Glomerular visceral epithelial cell (primary cell): ENCODE measurements at regions not wholly inside any gene's neighbourhood (a gene's known extent, or its start where the extent isn't known, plus 50 kb on each side); places are given as distances from the start of the nearest gene placed in this dataset.
"Not testable (repeated sequence)": the region's sequence is repeated elsewhere in the genome, so short reads cannot be mapped to it uniquely, and the experiment has no call there.

Source experiments
- DNase-seq: peaks from one replicate; pipeline ENCODE4 v3.0.0-alpha.2; 2016; ENCODE audit errors: extremely low spot score

DNA sequence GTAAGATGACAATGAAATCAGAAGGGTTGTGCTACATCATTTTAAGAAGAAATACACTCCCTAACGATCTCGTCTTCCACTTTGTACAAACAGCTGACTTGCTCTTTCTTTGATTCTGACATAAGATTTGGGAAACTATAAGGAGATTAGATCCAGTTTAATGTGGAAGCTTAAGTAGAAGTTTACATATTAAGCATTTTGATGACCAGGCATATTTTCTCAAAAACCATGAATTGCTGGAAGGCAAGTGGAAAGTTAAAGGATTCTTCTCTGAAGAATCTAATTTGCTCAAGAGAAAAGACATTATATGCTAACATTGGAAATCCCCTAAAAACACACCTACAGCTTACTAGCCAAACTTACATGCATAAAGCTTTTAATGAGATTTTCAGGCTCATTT, 531.9 kb upstream of the PTPRD start:
- DNase-seq: no peak

DNA sequence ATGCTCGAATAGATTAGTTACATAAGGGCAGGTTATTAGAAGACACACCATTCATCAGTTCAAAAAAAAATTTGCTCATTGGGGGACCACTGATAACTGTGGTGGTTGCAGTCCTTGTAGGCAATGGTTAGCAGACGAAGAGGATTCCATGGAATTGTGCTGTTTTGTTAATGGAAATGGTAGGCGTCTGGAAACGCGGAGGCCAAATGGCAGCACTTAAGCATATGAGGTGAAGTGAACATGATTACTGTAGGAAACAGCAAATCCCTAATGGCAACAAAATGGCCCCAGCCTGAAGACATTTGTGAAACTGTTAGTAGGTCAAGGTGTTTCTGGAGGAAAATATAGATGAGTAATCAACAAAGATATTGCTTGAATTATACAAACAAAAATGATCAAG, 535.4 kb upstream of the PTPRD start:
- DNase-seq: no peak

DNA sequence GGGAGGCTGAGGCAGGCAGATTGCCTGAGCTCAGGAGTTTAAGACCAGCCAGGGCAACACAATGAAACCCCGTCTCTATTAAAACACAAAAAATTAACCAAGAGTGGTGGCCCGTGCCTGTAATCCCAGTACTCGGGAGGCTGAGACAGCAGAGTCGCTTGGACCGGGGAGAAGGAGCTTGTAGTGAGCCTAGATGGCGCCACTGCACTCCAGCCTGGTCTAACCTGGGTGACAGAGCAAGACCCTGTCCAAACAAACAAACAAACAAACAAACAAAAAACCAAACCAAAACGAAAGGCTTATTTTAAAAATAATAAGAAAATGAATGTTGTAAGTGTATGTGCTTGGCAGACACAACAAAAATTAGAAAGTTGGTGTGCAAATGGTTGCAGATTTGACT, 536.3 kb upstream of the PTPRD start:
- DNase-seq: no peak

DNA sequence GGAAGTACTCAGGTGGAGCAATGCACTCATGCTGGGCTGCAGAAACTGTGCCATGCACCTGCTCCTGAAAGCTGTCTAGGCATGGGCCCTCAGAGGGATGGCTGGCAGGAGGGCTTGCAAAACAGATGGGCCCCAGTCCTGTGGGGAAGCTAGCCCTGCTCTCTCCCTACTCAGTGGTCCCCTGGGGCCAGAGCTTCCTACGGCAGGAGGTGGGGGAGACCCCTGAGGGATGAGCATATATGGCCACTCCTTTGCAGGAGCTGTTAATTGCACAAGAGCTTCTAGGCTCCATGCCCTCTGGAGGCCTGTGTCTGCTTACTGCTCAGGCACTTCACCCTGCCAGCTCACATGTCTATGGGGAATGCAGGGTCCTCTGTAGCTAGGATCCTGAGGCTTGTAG, 545.3 kb upstream of the PTPRD start:
- DNase-seq: no peak

DNA sequence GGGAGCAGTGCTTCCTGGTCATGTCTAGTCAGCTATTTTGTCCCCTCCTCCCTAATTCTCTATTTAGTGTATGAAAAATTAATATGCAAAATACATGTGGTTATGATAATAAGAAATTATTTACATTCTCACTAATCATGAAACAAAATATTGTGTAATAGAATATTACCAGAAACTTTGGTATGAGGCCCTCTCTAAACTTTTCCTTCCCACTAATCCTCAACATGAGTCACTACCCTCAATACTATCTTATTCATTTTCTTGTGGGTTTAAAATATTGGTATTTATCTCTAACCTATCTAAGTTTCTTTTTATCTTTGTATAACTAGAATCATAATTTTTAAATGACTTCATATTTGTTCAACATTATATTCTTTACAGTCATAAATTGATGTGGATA, 545.9 kb upstream of the PTPRD start:
- DNase-seq: no peak

DNA sequence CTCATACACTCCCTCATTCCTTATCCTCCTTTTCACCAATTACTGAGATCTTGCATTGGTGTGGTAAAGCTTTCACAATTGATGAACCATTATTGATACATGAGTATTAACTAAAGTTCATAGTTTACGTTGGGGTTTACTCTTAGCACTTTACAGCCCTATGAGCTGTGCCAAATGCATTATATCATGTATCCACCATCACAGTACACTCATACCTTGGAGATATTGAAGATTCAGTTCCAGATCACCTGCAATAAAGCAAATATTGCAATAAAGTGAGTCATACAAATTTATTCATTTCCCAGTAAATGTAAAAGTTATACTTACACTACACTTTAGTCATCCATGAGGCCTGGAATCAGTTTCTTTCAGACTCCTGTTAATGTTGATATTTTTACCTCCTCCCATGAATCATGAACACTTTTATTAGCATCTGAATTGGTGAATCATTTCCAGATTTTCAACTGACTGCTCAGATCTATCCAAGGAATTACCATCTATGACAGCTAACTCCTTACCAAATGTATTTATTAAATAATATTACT, 546.6 kb upstream of the PTPRD start:
- no peak for DNase-seq

DNA sequence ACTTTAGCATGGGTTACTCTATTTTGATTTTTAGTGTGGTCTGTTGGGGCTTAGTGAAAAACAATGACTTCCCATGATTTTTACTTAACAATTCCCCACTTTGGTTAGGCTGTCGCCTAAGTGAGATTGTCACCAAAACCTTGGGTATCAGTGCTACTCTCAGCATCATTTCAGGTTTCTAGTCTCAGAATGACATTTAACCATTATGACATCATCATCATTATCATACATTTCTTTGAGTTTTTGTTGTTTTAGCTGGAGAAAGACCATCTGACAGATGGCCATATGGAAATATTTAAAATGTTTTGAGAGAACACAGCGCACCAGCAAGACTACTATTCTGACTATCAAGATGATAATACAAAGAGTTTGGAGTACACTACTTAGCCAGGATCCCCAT, 551.0 kb upstream of the PTPRD start:
- DNase-seq: no peak

DNA sequence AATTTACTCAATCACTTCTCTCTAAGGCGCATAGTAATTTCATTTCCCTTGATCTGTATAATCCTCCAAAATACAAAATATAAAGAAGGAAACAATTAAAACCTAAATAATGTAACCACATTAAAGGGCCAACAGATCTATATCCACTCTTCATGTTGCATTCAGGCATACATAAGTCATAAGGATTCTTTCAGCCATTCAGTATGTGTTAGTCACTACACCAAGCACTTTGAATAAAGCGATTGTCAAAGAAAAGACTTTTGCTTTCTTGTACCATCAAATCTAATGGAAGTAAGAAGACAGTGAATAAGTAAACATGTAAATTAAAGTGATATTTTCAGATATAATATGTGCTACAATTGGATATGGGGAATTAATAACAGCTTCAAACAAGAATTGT, 569.2 kb upstream of the PTPRD start:
- DNase-seq: no peak

DNA sequence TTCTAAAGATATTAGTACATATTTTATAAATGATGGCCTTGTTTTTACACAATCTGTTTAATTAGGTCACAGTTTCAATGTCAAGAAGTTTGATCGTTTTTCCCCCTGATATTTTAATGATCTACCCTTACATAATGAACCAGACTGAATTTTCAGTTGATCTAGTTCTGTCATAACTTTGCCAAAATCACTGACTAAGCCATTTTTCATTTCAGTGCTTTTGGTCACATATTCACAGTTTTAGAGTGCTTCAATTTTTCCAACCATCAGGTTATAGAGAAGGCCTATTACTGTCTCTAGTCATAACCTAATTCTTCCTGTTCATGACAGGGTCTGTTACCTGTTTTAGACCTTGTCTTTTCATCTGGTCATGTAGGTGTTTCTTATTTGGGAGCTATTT, 577.9 kb upstream of the PTPRD start:
- no peak for DNase-seq

DNA sequence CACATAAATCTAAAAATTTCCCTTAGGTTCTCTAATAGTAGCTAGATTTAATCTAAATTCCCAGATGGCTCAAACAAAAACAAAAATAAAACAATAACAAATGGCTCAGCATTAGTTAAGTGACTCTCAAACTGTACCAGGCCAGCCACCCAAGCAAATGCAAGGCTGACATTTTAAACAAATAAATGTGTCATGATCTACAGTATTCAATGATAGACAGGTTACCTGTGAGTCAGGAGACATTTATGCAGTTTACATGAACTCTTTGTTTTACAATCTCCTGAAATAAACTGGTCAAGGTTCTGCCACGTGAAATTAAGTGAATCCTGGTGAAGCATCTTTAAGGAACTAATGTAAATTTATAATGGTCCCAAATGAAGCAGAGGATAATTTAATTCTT, 580.2 kb upstream of the PTPRD start:
- DNase-seq: no peak

DNA sequence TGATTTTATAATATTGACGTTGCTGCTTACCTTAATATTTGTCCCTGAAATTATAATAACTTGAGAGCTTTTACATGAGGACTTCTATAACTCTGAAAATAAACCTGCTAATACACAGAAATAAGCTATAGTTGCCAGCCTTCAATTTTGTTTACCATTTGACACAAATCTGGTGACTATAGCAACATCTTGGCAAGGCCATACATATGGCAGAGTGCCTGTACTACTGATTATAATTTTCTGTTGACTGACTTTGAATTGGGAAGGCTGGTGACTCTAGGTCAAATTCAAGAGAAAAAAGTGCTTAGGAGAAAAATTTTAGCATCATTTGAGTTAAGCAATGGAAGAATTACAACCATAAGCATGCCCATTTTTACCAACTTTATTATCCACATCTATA, 581.4 kb upstream of the PTPRD start:
- no peak for DNase-seq

DNA sequence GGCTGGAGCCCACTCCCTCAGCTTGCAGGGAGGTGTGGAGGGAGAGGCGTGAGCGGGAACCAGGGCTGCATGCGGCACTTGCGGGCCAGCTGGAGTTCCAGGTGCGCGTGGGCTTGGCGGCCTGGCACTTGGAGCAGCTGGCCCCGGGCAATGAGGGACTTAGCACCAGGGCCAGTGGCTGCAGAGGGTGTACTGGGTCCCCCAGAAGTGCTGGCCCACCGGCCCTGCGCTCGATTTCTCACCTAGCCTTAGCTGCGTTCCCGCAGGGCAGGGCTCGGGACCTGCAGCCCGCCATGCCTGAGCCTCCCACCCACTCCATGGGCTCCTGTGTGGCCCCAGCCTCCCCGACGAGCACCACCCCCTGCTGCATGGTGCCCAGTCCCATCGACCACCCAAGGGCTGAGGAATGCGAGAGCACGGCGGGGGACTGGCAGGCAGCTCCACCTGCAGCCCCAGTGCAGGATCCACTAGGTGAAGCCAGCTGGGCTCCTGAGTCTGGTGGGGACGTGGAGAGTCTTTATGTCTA, 584.1 kb upstream of the PTPRD start:
- DNase-seq: not testable (repeated sequence)

DNA sequence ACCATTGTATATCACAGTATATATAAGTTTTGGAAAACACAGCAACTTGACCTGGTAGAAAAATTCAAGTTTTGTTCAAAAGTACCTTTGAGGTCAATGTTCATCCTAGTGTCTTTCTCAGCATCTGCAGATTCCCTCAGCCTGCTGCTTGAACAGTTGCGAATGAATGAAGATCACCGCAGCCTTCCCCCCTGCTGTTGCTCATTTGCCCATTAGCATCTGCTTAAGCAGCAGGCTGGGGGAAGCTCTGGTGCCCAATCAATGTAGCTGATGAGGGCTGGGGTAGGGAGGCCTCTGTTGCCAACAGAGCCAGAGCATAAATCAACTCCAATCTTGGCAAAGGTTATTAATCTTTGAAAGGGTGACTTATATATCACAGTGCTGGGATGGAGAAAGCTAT, 586.5 kb upstream of the PTPRD start:
- no peak for DNase-seq

DNA sequence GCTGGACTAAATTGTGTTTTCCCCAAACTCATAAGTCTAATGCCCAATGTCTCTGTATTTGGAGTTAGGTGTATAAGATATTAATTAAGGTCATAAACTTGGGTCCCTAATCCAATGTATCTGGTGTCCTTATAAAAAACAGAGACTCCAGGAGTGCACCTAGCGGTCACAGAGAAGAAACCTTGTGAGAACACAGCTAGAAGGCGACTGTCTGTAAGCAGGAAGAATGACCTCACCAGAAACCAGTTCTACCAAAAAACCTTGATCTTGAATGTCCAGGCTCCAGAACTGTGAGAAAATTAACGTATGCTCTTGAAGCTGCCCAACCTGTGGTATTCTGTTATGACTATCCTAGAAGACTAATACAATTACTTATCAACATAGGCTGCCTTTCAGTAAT, 591.7 kb upstream of the PTPRD start:
- DNase-seq: no peak

DNA sequence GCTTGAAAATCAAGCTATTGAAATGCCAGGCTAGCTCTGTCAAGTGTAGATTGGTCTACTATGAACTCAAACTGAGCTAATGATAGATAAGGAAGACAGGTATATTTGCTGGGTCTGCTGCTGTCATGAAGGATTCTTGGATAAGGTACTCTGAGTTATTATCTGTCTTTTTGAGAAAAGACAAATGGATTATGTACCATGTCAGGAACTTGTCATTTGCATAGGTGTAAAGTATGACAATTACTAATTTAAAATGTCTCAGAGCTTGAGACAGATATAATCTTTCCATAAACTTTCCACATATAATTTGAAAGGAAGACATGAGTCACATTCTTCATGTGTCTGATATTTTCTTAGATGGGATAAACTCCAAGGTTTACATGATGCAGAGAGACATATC, 594.1 kb upstream of the PTPRD start:
- DNase-seq: no peak

DNA sequence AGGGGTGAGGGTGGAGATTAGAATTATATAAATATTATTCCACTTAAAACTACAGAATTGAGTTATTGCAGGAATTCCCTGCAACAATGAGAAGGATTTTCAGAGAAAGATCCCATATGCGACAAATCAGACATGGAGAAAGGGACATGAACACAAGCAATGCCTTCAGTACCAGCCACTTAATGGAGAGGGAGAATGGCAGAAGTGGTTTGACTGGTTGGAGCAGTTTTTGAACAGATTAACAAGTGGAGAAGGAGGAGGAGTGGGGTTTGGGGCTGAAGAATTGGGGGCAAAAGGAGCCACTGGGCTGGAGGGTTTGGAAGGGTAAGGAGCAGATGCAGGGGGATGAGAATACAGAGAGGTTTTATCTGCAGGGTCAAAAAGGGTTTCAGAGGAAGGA, 620.9 kb upstream of the PTPRD start:
- no peak for DNase-seq

DNA sequence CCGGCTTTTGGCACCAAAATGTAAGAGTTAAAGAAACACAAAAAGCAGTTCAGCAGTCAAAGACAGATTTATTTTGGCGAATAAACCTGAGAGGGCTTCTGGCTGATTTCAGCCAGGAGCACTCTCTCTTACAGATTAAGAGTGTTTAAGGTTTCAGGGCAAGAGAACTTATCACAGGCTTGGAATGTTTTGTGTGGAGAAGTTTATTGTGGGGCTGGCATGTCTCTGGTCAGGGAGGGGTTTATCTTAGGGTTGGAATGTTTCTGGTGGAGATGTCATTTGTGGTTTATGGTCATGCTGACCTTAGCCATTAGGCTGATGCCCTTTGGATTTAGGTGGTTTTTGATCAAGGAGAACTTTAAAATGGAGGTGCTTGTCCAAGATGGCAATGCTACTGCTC, 622.3 kb upstream of the PTPRD start:
- no peak for DNase-seq

DNA sequence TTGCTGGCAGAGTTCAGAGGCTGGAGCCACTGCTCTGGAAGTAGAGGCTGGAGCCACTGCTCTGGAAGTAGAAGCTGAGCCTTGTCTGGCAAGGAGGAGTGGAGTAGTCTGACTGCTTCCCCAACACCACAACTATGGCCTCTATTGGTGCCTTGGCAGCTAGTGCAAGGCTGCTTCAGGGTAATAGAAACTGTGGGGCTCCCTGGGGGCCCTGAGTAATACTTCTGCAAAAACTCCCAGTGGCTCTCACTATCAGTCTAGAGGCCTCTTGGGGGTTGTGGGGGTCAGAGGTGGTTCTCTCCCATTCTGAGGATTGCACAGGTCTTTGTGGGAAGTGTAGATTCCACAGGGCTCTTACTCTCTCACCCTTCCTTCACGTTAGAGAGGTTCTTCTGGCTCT, 629.0 kb upstream of the PTPRD start:
- no peak for DNase-seq

DNA sequence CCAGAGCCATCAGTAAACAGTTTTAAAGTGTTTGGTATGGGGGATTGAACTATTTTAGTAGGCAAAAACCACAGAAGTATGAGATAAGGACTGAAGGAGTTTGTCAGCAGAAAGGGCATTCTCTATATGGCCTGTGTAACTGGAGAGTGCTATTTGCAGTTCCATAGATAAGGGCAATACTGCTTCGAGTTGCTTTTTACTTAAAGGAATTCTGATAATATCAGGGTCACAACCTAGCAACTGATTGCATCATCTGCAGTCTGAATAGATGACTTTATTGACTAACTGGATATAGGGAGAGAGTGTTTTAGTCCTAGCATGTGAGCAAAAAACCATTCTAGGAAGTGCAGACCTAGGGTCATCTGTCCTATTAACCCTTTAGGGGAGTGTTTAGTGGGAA, 645.2 kb upstream of the PTPRD start:
- DNase-seq: no peak

DNA sequence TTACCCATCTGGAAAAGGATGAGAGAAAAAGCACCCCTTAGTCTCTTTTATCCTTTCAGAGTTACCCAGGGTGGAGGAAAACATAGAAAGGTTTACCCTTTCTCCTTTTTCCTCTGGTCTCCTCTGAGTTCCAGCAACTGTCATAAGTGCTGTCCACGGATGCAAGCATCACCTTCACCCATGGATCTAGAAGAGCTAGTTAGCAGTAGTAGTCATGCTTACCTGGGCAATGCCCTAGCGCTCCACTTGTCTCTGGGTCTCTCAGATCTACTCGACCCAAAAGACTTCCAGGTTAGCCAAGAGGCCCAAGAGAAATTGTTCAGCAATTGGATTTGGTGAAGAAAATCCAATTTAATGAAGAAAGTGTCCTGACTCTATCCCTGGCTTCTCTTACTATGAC, 656.2 kb upstream of the PTPRD start:
- no peak for DNase-seq

DNA sequence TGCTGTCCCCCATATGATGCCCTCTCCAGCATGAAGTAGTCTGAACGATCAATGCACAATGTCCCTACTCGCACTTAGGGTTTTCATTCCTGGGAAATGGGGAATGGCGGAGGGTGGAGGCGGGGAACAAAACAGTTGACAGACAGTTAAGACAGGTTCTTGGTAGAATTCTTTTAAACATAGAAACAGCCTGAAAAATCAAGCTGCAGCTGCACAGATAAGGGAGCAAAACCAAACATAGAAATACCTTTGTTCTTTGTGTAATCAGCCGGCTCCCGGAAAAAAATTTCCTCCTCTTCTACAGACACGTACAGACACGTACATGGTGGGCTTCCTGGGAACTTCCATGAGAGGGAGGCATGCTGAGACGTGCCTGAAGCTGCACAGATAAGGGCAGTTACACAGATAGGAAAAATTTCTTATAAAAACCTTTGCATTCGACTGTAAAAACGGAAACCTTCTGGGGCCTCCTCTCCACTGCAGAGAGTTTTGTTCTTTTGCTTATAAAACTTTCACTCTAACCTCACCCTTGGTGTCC, 662.4 kb upstream of the PTPRD start:
- DNase-seq: no peak

DNA sequence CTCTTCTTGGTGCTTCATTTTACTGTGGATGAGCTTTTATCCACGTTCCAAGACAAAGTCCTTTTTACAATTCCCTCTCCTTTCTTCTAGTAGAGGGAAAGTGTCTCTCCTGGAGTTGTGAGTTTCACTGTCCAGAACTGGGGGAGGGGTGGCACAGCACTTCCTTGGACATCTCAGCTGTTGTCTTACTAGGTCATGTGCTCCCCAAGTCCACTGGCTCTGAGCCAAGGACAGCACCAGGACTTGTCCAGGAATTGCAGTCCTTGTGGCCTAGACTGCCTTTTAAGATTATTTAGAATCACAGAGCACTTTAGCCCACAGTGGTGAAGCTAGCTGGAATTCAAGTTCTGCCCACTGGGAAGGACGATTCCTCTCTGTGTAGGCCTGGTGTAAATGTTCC, 700.2 kb upstream of the PTPRD start:
- peak; percentile 13 for DNase-seq

DNA sequence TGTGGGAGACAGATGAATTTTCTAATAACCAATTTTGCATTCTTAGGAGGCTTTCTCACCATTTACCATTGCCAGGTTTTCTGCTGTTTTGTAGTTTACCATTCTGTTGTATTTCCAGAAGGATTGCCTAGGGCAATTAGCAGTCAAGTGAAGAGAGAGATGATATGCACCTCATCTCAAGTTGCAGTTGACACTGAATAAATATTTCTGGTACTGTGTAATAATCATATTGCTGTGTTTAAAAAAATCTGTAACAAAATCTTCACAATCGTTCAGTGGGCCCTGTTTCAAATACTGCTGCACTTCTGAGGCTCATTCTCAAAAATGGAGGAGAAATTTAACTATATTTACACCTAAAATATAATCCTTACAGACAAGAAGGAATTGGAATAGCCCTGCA, 706.1 kb upstream of the PTPRD start:
- DNase-seq: no peak

DNA sequence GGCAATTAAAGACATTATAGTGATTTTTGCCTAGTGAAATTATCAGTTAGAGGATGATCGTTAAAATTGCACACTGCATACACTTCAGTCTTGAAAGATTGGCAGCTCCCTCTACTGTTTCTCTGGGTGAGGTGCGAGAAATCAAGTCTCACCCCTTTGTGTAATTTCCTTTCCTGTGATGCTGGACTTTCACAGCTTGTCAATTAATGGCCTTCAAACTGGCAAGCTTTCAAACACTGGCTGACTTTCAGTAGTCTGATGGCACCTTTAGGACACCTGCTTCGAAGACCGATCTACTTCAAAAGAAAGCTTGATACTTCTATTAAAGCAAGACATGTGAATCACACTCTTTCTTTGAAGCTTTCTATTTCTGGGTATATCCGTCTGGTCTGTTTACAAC, 706.7 kb upstream of the PTPRD start:
- peak; percentile 24 for DNase-seq
